SK-N-MC (cell line): ENCODE measurements at regions not wholly inside any gene's neighbourhood (a gene's known extent, or its start where the extent isn't known, plus 50 kb on each side); places are given as distances from the start of the nearest gene placed in this dataset.

Source experiments
- EZH2 ChIP-seq: fragments of 200-600 bp; sonication (generic); IDR thresholded peaks from one replicate; pipeline ENCODE4 v1.6.1; 2017; ENCODE audit warnings: antibody characterized with exemption
- FOXP2 ChIP-seq: optimal IDR thresholded peaks from 2 replicates; pipeline ENCODE3; 2011; ENCODE audit warnings: mild to moderate bottlenecking, moderate library complexity; ENCODE audit not compliant: insufficient read depth; ENCODE audit errors: extremely low read length, control extremely low read depth
- POLR2AphosphoS5 ChIP-seq: IDR thresholded peaks from 2 replicates; pipeline ENCODE4 v1.6.1; 2012; ENCODE audit warnings: mild to moderate bottlenecking, low read depth, low read length, borderline replicate concordance

DNA sequence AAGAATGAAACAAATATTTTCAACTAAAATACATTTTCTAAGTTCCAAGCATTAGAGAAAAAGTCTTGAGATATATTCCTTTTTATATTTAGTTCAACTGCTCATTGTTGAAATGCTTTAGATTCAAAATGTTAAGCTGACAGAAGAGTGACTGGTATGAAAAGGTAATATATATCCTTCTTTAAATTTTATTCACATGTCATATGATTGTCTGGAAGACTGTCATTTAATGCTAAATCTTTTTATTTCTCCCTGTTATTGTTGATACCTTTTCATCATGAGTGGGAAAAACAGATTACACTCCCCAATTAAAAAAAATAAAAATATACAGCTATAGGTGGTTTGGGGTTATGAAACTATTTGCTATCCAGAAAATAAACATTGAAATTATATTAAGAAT is 965.4 kb downstream of the JRKL start:
- no peak for TF ChIP-seq POLR2AphosphoS5
- TF ChIP-seq EZH2: no peak
- no peak for TF ChIP-seq FOXP2
